ENCODE measurements at regions not wholly inside any gene's neighbourhood (a gene's known extent, or its start where the extent isn't known, plus 50 kb on each side); places are given as distances from the start of the nearest gene placed in this dataset.

GRCh38 chr1:168945870-168946269 lies 160.6 kb upstream of the ATP1B1 start:
- TF ChIP-seq POLR2A (IDR thresholded peaks at IDR 0.05; ENCODE audit: low read length) (no peak), GATA1 (IDR thresholded peaks at IDR 0.05; ENCODE audit: low read depth, low read length) (no peak)
